ENCODE measurements at regions not wholly inside any gene's neighbourhood (a gene's known extent, or its start where the extent isn't known, plus 50 kb on each side); places are given as distances from the start of the nearest gene placed in this dataset.
"Not testable (repeated sequence)": the region's sequence is repeated elsewhere in the genome, so short reads cannot be mapped to it uniquely, and the experiment has no call there.

GRCh38 chr7:70890147-70890969, 241.6 kb upstream of the GALNT17 start:
- Histone ChIP-seq H3K27me3 (no peaks in the 10 kb centered on the region), H3K36me3 (no peaks in the 10 kb centered on the region), H3K9me3 (no peaks in the 10 kb centered on the region), H3K4me1 (no peaks in the 10 kb centered on the region), H3K27ac (no peak overlapping the region), H3K4me3 (no peak overlapping the region)
- TF ChIP-seq, protein P1, sequence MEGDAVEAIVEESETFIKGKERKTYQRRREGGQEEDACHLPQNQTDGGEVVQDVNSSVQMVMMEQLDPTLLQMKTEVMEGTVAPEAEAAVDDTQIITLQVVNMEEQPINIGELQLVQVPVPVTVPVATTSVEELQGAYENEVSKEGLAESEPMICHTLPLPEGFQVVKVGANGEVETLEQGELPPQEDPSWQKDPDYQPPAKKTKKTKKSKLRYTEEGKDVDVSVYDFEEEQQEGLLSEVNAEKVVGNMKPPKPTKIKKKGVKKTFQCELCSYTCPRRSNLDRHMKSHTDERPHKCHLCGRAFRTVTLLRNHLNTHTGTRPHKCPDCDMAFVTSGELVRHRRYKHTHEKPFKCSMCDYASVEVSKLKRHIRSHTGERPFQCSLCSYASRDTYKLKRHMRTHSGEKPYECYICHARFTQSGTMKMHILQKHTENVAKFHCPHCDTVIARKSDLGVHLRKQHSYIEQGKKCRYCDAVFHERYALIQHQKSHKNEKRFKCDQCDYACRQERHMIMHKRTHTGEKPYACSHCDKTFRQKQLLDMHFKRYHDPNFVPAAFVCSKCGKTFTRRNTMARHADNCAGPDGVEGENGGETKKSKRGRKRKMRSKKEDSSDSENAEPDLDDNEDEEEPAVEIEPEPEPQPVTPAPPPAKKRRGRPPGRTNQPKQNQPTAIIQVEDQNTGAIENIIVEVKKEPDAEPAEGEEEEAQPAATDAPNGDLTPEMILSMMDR (IDR thresholded peaks at IDR 0.05): no peak
- TF ChIP-seq POLR2AphosphoS5 (IDR thresholded peaks at IDR 0.05; ENCODE audit: insufficient read depth in 1 of 2, low read depth in 1 of 2): no peak
- no peak for TF ChIP-seq POLR2A (IDR thresholded peaks at IDR 0.05)
- intact Hi-C loops (cut with DNase I): no loop called here
- DNase-seq (ENCODE audit: extremely low spot score in 2 of 2): no peak

DNA sequence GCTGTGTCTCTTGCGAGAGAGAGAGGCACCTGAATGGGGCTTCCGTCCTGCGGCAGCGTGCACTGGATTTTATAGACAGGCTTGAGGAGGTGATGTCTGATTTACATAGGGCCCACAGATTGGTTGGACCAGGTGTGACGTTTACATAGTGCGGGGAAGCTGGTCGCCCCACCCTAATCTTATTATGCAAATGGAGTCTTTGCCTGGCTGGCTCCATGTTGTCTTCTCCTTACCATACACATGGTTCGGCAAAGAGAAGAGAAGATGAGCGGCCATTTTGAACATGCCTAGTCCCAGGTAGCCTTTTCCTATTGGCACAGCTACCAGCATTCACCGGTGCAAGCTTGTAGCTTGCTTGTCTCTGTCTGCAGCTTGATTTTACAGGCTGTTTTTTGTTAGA, 238.5 kb upstream of the GALNT17 start:
- no peak overlapping the region for H3K27ac ChIP-seq
- intact Hi-C loops (cut with DNase I): no loop called here
- H3K36me3 ChIP-seq: no peaks in the 10 kb centered on the region
- no peaks in the 10 kb centered on the region for H3K27me3 ChIP-seq
- TF ChIP-seq, protein P1 (IDR thresholded peaks at IDR 0.05): no peak
- no peak for TF ChIP-seq POLR2AphosphoS5 (IDR thresholded peaks at IDR 0.05; ENCODE audit: insufficient read depth in 1 of 2, low read depth in 1 of 2)
- no peak for TF ChIP-seq POLR2A (IDR thresholded peaks at IDR 0.05)
- H3K4me1 ChIP-seq: no peaks in the 10 kb centered on the region
- no peaks in the 10 kb centered on the region for H3K9me3 ChIP-seq
- DNase-seq (ENCODE audit: extremely low spot score in 2 of 2): no peak
- H3K4me3 ChIP-seq: no peak overlapping the region

GRCh38 chr7:70893971-70894715, 237.8 kb upstream of the GALNT17 start:
- no peaks in the 10 kb centered on the region for H3K9me3 ChIP-seq
- TF ChIP-seq, protein P1 (IDR thresholded peaks at IDR 0.05): no peak
- TF ChIP-seq POLR2A (IDR thresholded peaks at IDR 0.05): no peak
- TF ChIP-seq POLR2AphosphoS5 (IDR thresholded peaks at IDR 0.05; ENCODE audit: insufficient read depth in 1 of 2, low read depth in 1 of 2): no peak
- no peaks in the 10 kb centered on the region for H3K4me1 ChIP-seq
- DNase-seq (ENCODE audit: extremely low spot score in 2 of 2): no peak
- no peaks in the 10 kb centered on the region for H3K36me3 ChIP-seq
- H3K4me3 ChIP-seq: no peak overlapping the region
- intact Hi-C loops (cut with DNase I): no loop called here
- no peak overlapping the region for H3K27ac ChIP-seq
- no peaks in the 10 kb centered on the region for H3K27me3 ChIP-seq

DNA sequence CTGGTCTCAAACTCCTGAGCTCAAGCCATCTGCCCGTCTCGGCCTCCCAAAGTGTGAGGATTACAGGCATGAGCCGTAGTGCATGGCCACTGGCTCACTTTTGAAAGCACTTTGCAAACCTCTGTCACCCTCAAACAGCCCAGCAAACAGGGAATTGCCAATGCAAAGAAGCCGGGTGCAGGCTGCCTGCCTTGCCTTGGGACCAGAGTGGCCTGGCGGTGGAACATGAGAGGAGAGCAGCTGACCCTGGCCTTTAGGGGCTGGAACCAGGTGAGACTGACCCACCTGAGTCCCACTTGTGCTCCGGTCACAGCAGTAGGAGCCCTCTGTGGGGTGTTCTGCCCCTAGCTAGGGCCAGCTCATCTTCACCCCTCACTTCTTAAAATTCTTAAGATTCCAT, 237.1 kb upstream of the GALNT17 start:
- Histone ChIP-seq H3K4me1 (no peaks in the 10 kb centered on the region), H3K27ac (no peak overlapping the region), H3K36me3 (no peaks in the 10 kb centered on the region), H3K9me3 (no peaks in the 10 kb centered on the region), H3K27me3 (no peaks in the 10 kb centered on the region), H3K4me3 (no peak overlapping the region)
- TF ChIP-seq POLR2A (IDR thresholded peaks at IDR 0.05) (no peak), POLR2AphosphoS5 (IDR thresholded peaks at IDR 0.05; ENCODE audit: insufficient read depth in 1 of 2, low read depth in 1 of 2) (no peak)
- TF ChIP-seq, protein P1 (IDR thresholded peaks at IDR 0.05): no peak
- no peak for DNase-seq (ENCODE audit: extremely low spot score in 2 of 2)
- intact Hi-C loops (cut with DNase I): no loop called here

- intact Hi-C loops (cut with DNase I); H3K4me3 ChIP-seq; DNase-seq (ENCODE audit: extremely low spot score in 2 of 2); H3K36me3 ChIP-seq; H3K4me1 ChIP-seq; H3K27ac ChIP-seq; H3K9me3 ChIP-seq; H3K27me3 ChIP-seq: not testable (repeated sequence)
Observed at GRCh38 chr7:70895337-70896200, 236.4 kb upstream of the GALNT17 start.

Measured in vagina (tissue), 2 donors.